ENCODE measurements at regions not wholly inside any gene's neighbourhood (a gene's known extent, or its start where the extent isn't known, plus 50 kb on each side); places are given as distances from the start of the nearest gene placed in this dataset.

DNA sequence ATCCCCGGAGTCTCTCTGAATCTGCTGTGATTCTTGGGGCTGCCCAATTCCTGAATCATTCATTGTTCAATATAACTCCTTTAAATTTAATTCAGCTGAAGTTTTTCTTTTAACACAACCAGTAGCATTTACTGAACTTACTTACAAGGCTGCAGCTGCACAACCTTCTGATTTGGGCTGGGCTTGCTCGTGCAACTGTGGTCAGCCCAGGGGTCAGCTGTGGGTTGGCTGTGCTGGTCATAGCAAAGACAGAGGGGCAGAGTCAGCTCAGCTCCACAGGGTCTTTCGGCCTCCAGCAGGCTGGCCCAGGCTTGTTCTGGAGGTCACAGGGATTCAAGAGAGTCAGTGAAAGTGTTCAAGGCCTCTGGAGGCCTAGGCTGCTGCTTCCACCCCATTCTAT is 186.1 kb downstream of the MATN1 start:
- Histone ChIP-seq H3K9ac (ENCODE audit: low read depth in 1 of 2, low read length in 2 of 2) (no peak overlapping the region), H3K27me3 (ENCODE audit: control insufficient read depth in 4 of 4, insufficient read depth in 4 of 4, low read length in 3 of 4) (no peaks in the 10 kb centered on the region), H3K27ac (ENCODE audit: low read depth in 1 of 2, low read length in 2 of 2) (no peak overlapping the region), H3K36me3 (ENCODE audit: control insufficient read depth in 4 of 4, insufficient read depth in 3 of 4, low read depth in 1 of 4, low read length in 3 of 4) (no peaks in the 10 kb centered on the region), H3K4me3 (ENCODE audit: low read depth in 1 of 3, low read length in 3 of 3) (no peak overlapping the region), H3K4me1 (ENCODE audit: control insufficient read depth in 4 of 4, insufficient read depth in 4 of 4, low read length in 3 of 4) (no peaks in the 10 kb centered on the region), H3K9me3 (ENCODE audit: control insufficient read depth in 4 of 4, low read length in 3 of 4) (no peaks in the 10 kb centered on the region)
- no peak for TF ChIP-seq RAD21 (IDR thresholded peaks at IDR 0.05)
- TF ChIP-seq, protein P1, sequence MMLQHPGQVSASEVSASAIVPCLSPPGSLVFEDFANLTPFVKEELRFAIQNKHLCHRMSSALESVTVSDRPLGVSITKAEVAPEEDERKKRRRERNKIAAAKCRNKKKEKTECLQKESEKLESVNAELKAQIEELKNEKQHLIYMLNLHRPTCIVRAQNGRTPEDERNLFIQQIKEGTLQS (IDR thresholded peaks at IDR 0.05): no peak
- no peak for TF ChIP-seq RXRA (IDR thresholded peaks at IDR 0.05)
- TF ChIP-seq, protein P2, sequence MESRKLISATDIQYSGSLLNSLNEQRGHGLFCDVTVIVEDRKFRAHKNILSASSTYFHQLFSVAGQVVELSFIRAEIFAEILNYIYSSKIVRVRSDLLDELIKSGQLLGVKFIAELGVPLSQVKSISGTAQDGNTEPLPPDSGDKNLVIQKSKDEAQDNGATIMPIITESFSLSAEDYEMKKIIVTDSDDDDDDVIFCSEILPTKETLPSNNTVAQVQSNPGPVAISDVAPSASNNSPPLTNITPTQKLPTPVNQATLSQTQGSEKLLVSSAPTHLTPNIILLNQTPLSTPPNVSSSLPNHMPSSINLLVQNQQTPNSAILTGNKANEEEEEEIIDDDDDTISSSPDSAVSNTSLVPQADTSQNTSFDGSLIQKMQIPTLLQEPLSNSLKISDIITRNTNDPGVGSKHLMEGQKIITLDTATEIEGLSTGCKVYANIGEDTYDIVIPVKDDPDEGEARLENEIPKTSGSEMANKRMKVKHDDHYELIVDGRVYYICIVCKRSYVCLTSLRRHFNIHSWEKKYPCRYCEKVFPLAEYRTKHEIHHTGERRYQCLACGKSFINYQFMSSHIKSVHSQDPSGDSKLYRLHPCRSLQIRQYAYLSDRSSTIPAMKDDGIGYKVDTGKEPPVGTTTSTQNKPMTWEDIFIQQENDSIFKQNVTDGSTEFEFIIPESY (IDR thresholded peaks at IDR 0.05): no peak
- TF ChIP-seq JUND (IDR thresholded peaks at IDR 0.05): no peak
- TF ChIP-seq TAF1 (conservative IDR thresholded peaks at IDR 0.05): no peak
- no peak for TF ChIP-seq SP1 (IDR thresholded peaks at IDR 0.05)
- TF ChIP-seq, protein P3, sequence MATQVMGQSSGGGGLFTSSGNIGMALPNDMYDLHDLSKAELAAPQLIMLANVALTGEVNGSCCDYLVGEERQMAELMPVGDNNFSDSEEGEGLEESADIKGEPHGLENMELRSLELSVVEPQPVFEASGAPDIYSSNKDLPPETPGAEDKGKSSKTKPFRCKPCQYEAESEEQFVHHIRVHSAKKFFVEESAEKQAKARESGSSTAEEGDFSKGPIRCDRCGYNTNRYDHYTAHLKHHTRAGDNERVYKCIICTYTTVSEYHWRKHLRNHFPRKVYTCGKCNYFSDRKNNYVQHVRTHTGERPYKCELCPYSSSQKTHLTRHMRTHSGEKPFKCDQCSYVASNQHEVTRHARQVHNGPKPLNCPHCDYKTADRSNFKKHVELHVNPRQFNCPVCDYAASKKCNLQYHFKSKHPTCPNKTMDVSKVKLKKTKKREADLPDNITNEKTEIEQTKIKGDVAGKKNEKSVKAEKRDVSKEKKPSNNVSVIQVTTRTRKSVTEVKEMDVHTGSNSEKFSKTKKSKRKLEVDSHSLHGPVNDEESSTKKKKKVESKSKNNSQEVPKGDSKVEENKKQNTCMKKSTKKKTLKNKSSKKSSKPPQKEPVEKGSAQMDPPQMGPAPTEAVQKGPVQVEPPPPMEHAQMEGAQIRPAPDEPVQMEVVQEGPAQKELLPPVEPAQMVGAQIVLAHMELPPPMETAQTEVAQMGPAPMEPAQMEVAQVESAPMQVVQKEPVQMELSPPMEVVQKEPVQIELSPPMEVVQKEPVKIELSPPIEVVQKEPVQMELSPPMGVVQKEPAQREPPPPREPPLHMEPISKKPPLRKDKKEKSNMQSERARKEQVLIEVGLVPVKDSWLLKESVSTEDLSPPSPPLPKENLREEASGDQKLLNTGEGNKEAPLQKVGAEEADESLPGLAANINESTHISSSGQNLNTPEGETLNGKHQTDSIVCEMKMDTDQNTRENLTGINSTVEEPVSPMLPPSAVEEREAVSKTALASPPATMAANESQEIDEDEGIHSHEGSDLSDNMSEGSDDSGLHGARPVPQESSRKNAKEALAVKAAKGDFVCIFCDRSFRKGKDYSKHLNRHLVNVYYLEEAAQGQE (IDR thresholded peaks at IDR 0.05): no peak
- TF ChIP-seq NR2F2 (IDR thresholded peaks at IDR 0.05): no peak
- TF ChIP-seq YY1 (IDR thresholded peaks at IDR 0.05): no peak
- TF ChIP-seq, protein P4, sequence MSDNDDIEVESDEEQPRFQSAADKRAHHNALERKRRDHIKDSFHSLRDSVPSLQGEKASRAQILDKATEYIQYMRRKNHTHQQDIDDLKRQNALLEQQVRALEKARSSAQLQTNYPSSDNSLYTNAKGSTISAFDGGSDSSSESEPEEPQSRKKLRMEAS (IDR thresholded peaks at IDR 0.05): no peak
- TF ChIP-seq FOXA2 (IDR thresholded peaks at IDR 0.05): no peak
- TF ChIP-seq GABPA (IDR thresholded peaks at IDR 0.05 in 1 of 2, conservative IDR thresholded peaks at IDR 0.05 in 1 of 2): no peak
- TF ChIP-seq, protein P5, sequence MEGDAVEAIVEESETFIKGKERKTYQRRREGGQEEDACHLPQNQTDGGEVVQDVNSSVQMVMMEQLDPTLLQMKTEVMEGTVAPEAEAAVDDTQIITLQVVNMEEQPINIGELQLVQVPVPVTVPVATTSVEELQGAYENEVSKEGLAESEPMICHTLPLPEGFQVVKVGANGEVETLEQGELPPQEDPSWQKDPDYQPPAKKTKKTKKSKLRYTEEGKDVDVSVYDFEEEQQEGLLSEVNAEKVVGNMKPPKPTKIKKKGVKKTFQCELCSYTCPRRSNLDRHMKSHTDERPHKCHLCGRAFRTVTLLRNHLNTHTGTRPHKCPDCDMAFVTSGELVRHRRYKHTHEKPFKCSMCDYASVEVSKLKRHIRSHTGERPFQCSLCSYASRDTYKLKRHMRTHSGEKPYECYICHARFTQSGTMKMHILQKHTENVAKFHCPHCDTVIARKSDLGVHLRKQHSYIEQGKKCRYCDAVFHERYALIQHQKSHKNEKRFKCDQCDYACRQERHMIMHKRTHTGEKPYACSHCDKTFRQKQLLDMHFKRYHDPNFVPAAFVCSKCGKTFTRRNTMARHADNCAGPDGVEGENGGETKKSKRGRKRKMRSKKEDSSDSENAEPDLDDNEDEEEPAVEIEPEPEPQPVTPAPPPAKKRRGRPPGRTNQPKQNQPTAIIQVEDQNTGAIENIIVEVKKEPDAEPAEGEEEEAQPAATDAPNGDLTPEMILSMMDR (IDR thresholded peaks at IDR 0.05; ENCODE audit: low read depth, low read length, missing input control): no peak
- TF ChIP-seq HNF4A (conservative IDR thresholded peaks at IDR 0.05): no peak
- no peak for TF ChIP-seq FOXA1 (IDR thresholded peaks at IDR 0.05)
- 60% methylated on average over 3 of the region's 3 CpGs for WGBS
- no peak for DNase-seq (ENCODE audit: low spot score)

DNA sequence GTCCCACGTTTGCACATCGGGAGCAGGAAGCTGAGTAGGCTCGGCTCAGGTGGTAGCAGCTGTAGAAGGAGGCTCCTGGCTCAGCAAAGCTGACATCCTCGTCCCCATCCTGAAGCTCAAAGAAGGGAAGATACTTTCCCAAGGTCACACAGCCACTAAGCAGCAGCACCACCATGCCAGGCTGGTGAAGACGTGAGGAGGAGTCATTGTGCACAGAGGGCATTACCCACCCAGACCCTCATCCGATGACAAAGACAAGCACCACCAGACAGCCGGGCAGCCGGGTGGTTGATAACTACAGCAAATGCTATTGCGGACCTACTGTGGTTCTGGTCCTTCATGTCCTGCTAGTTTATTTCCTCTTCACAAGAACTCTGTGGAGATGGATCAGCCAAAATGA is 186.9 kb downstream of the MATN1 start:
- Histone ChIP-seq H3K27ac (ENCODE audit: low read depth in 1 of 2, low read length in 2 of 2) (no peak overlapping the region), H3K4me3 (ENCODE audit: low read depth in 1 of 3, low read length in 3 of 3) (no peak overlapping the region), H3K36me3 (ENCODE audit: control insufficient read depth in 4 of 4, insufficient read depth in 3 of 4, low read depth in 1 of 4, low read length in 3 of 4) (no peaks in the 10 kb centered on the region), H3K4me1 (ENCODE audit: control insufficient read depth in 4 of 4, insufficient read depth in 4 of 4, low read length in 3 of 4) (no peaks in the 10 kb centered on the region), H3K9me3 (ENCODE audit: control insufficient read depth in 4 of 4, low read length in 3 of 4) (no peaks in the 10 kb centered on the region), H3K27me3 (ENCODE audit: control insufficient read depth in 4 of 4, insufficient read depth in 4 of 4, low read length in 3 of 4) (no peaks in the 10 kb centered on the region), H3K9ac (ENCODE audit: low read depth in 1 of 2, low read length in 2 of 2) (no peak overlapping the region)
- no peak for DNase-seq (ENCODE audit: low spot score)
- WGBS: 80% methylated on average over 9 of the region's 9 CpGs
- no peak for TF ChIP-seq HNF4A (conservative IDR thresholded peaks at IDR 0.05)
- TF ChIP-seq, protein P1 (IDR thresholded peaks at IDR 0.05): no peak
- no peak for TF ChIP-seq EGR1 (IDR thresholded peaks at IDR 0.05; ENCODE audit: low read depth in 2 of 2)
- no peak for TF ChIP-seq FOXA1 (IDR thresholded peaks at IDR 0.05)
- no peak for TF ChIP-seq NR2F2 (IDR thresholded peaks at IDR 0.05)
- TF ChIP-seq JUND (IDR thresholded peaks at IDR 0.05): no peak
- TF ChIP-seq FOXA2 (IDR thresholded peaks at IDR 0.05): no peak
- TF ChIP-seq TAF1 (conservative IDR thresholded peaks at IDR 0.05): no peak
- no peak for TF ChIP-seq RAD21 (IDR thresholded peaks at IDR 0.05)
- TF ChIP-seq, protein P5 (IDR thresholded peaks at IDR 0.05; ENCODE audit: low read depth, low read length, missing input control): no peak
- TF ChIP-seq, protein P4 (IDR thresholded peaks at IDR 0.05): no peak
- no peak for TF ChIP-seq YY1 (IDR thresholded peaks at IDR 0.05)
- no peak for TF ChIP-seq HNF4G (IDR thresholded peaks at IDR 0.05)
- no peak for TF ChIP-seq RXRA (IDR thresholded peaks at IDR 0.05)
- no peak for TF ChIP-seq GABPA (IDR thresholded peaks at IDR 0.05 in 1 of 2, conservative IDR thresholded peaks at IDR 0.05 in 1 of 2)
